Spleen (tissue), 7 donors: ENCODE measurements at regions not wholly inside any gene's neighbourhood (a gene's known extent, or its start where the extent isn't known, plus 50 kb on each side); places are given as distances from the start of the nearest gene placed in this dataset.

Experiments
- CTCF ChIP-seq, 11 experiments: fragments of 200-600 bp in 7 of 11; fragments of 450-650 bp in 4 of 11; sonication (generic) in 4 of 11; IDR thresholded peaks in 8 of 11; conservative IDR thresholded peaks in 3 of 11; 1 replicate in 7 of 11; 2 replicates in 4 of 11; pipeline versions ENCODE4 v1.4.0 to v1.8.0; 2016 to 2021; ENCODE audit warnings: antibody characterized with exemption in 11 of 11, inconsistent platforms in 4 of 11, mild to moderate bottlenecking in 1 of 11
- POLR2A ChIP-seq, 3 donors: fragments of 450-650 bp; IDR thresholded peaks; one replicate each; pipeline ENCODE4 v1.5.1; 2017; ENCODE audit warnings: antibody characterized with exemption in 3 of 3, mild to moderate bottlenecking in 1 of 3
- POLR2AphosphoS5 ChIP-seq, 3 donors: sonication (generic); formaldehyde crosslinking; IDR thresholded peaks; one replicate each; pipeline ENCODE4 v1.5.1; 2017; ENCODE audit warnings: antibody characterized with exemption in 3 of 3
- donor health status: DM: no; HTN: no; CAD: no; lungs with moderate emphysema.
- donor health status: DM: no; HTN: no; CAD: no.
- donor health status: DM: no; HTN: no; CAD: no.

- no peak for TF ChIP-seq CTCF (IDR thresholded peaks at IDR 0.05 in 8 of 11, conservative IDR thresholded peaks at IDR 0.05 in 3 of 11)
- TF ChIP-seq POLR2A (IDR thresholded peaks at IDR 0.05), result no peak
- TF ChIP-seq POLR2AphosphoS5 (IDR thresholded peaks at IDR 0.05), result no peak
Observed at GRCh38 chr15:58329211-58329610, 102.6 kb upstream of the LIPC start.
